ENCODE measurements at regions not wholly inside any gene's neighbourhood (a gene's known extent, or its start where the extent isn't known, plus 50 kb on each side); places are given as distances from the start of the nearest gene placed in this dataset.

GRCh38 chr5:61808091-61808490, 476.0 kb downstream of the ZSWIM6 start:
- TF ChIP-seq CTCF (conservative IDR thresholded peaks at IDR 0.05) = no peak
- TF ChIP-seq EZH2 (IDR thresholded peaks at IDR 0.05; ENCODE audit: low read depth) = no peak
